Hepatocyte (in vitro differentiated cells): ENCODE measurements at regions not wholly inside any gene's neighbourhood (a gene's known extent, or its start where the extent isn't known, plus 50 kb on each side); places are given as distances from the start of the nearest gene placed in this dataset.
A peak's percentile ranks its signal among the peaks of the same experiment; 100 is the strongest.

Experiments used
- DNase-seq: peaks from one replicate; pipeline ENCODE4 v3.0.0-alpha.2; 2016; ENCODE audit warnings: low spot score
- H2AFZ ChIP-seq: fragments of 200-600 bp; sonication (generic); 2 replicates; pipeline ENCODE4 v1.6.0; 2016; ENCODE audit warnings: antibody characterized with exemption, mild to moderate bottlenecking
- H3K27ac ChIP-seq: fragments of 200-600 bp; sonication (generic); 2 replicates; pipeline ENCODE4 v1.5.1; 2016; ENCODE audit warnings: mild to moderate bottlenecking
- H3K27me3 ChIP-seq: fragments of 200-600 bp; sonication (generic); 2 replicates; pipeline ENCODE4 v1.6.1; 2016
- H3K36me3 ChIP-seq: fragments of 200-600 bp; sonication (generic); replicated peaks from 2 replicates; pipeline ENCODE4 v1.5.1; 2016; ENCODE audit warnings: low read depth; ENCODE audit not compliant: insufficient read depth
- H3K4me1 ChIP-seq: fragments of 200-600 bp; sonication (generic); 2 replicates; pipeline ENCODE4 v1.5.1; 2016; ENCODE audit warnings: mild to moderate bottlenecking, moderate library complexity; ENCODE audit not compliant: insufficient read depth
- H3K4me2 ChIP-seq: fragments of 200-600 bp; sonication (generic); 2 replicates; pipeline ENCODE4 v1.6.0; 2016
- H3K4me3 ChIP-seq: fragments of 200-600 bp; sonication (generic); 2 replicates; pipeline ENCODE4 v1.5.1; 2016; ENCODE audit warnings: mild to moderate bottlenecking
- H3K79me2 ChIP-seq: fragments of 200-600 bp; sonication (generic); 2 replicates; pipeline ENCODE4 v1.6.0; 2017; ENCODE audit warnings: mild to moderate bottlenecking
- H3K9me2 ChIP-seq: fragments of 200-600 bp; sonication (generic); replicated peaks from 2 replicates; pipeline ENCODE4 v1.6.0; 2017; ENCODE audit warnings: mild to moderate bottlenecking; ENCODE audit not compliant: insufficient read depth
- H3K9me3 ChIP-seq: fragments of 200-600 bp; sonication (generic); 2 replicates; pipeline ENCODE4 v1.5.1; 2016; ENCODE audit warnings: low read depth, mild to moderate bottlenecking
- H4K20me1 ChIP-seq: fragments of 200-600 bp; sonication (generic); 2 replicates; pipeline ENCODE4 v1.6.0; 2016; ENCODE audit warnings: mild to moderate bottlenecking; ENCODE audit not compliant: insufficient read depth, poor library complexity, severe bottlenecking
- EZH2 ChIP-seq: fragments of 200-600 bp; sonication (generic); IDR thresholded peaks from 2 replicates; pipeline ENCODE4 v1.6.1; 2016; ENCODE audit warnings: antibody characterized with exemption, mild to moderate bottlenecking, borderline replicate concordance
- EZH2phosphoT487 ChIP-seq: fragments of 200-600 bp; sonication (generic); IDR thresholded peaks from one replicate; pipeline ENCODE4 v1.6.1; 2018; ENCODE audit warnings: antibody characterized with exemption, mild to moderate bottlenecking, low read depth, moderate library complexity; ENCODE audit not compliant: unreplicated experiment, severe bottlenecking
- WGBS: methylation state at CpG from one replicate; pipeline ENCODE4 v1.1.6; 2016; ENCODE audit warnings: low lambda C conversion rate; ENCODE audit errors: missing lambda C conversion rate; 5-methylcytosine and 5-hydroxymethylcytosine counted together
- TF ChIP-seq, protein P1 (sequence below): fragments of 200-600 bp; sonication (generic); IDR thresholded peaks from 2 replicates; pipeline ENCODE4 v1.5.1; 2016; ENCODE audit warnings: antibody characterized with exemption, mild to moderate bottlenecking; ENCODE audit not compliant: poor library complexity

DNA sequence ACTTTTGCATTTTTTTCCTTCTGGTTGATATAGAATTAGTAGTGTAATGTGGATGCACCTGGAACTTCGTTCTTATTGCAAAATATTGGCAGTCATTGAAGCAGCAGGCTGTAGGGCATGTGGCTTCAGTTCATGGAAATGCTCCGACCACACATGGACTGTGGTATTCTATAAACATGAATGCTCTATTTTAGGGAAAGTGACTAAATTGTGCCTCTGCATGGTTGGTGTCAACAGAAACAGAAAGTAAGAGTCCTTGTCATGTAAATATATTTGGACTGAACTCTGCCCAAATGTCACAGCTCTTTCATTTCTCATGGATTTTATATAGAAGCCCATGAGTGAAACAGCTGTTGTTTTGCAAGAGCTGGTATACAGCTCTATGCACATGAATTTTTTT lies 917.0 kb downstream of the LRFN5 start:
- TF ChIP-seq EZH2 (no peak), EZH2phosphoT487 (no peak)
- TF ChIP-seq, protein P1, sequence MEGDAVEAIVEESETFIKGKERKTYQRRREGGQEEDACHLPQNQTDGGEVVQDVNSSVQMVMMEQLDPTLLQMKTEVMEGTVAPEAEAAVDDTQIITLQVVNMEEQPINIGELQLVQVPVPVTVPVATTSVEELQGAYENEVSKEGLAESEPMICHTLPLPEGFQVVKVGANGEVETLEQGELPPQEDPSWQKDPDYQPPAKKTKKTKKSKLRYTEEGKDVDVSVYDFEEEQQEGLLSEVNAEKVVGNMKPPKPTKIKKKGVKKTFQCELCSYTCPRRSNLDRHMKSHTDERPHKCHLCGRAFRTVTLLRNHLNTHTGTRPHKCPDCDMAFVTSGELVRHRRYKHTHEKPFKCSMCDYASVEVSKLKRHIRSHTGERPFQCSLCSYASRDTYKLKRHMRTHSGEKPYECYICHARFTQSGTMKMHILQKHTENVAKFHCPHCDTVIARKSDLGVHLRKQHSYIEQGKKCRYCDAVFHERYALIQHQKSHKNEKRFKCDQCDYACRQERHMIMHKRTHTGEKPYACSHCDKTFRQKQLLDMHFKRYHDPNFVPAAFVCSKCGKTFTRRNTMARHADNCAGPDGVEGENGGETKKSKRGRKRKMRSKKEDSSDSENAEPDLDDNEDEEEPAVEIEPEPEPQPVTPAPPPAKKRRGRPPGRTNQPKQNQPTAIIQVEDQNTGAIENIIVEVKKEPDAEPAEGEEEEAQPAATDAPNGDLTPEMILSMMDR: no peak
- Histone ChIP-seq H3K9me3 (no peaks in the 10 kb centered on the region), H3K4me1 (no peaks in the 10 kb centered on the region), H3K27me3 (no peaks in the 10 kb centered on the region), H3K9me2 (no peaks in the 10 kb centered on the region), H3K36me3 (no peaks in the 10 kb centered on the region), H3K4me3 (no peak overlapping the region), H4K20me1 (no peaks in the 10 kb centered on the region), H3K79me2 (no peaks in the 10 kb centered on the region), H3K4me2 (no peak overlapping the region), H2AFZ (no peak overlapping the region), H3K27ac (no peak overlapping the region)
- DNase-seq: no peak
- WGBS: 61% methylated on average over 2 of the region's 2 CpGs

- H2AFZ ChIP-seq: no peak overlapping the region
- no peaks in the 10 kb centered on the region for H4K20me1 ChIP-seq
- H3K4me2 ChIP-seq: no peak overlapping the region
- DNase-seq: no peak
- H3K4me3 ChIP-seq: no peak overlapping the region
- no peaks in the 10 kb centered on the region for H3K9me2 ChIP-seq
- no peaks in the 10 kb centered on the region for H3K27me3 ChIP-seq
- no peaks in the 10 kb centered on the region for H3K4me1 ChIP-seq
- H3K36me3 ChIP-seq: no peaks in the 10 kb centered on the region
- 71% methylated on average over 2 of the region's 2 CpGs for WGBS
- H3K79me2 ChIP-seq: no peaks in the 10 kb centered on the region
- H3K9me3 ChIP-seq: no peaks in the 10 kb centered on the region
- no peak for TF ChIP-seq EZH2phosphoT487
- TF ChIP-seq, protein P1: no peak
- no peak for TF ChIP-seq EZH2
- H3K27ac ChIP-seq: no peak overlapping the region
Observed at GRCh38 chr14:42517806-42518500, 911.3 kb downstream of the LRFN5 start.

GRCh38 chr14:42513837-42514236 lies 907.2 kb downstream of the LRFN5 start:
- DNase-seq: no peak
- H3K4me2 ChIP-seq: no peak overlapping the region
- 79% methylated on average over 1 of the region's 1 CpG for WGBS

More at GRCh38 chr14:42513837-42514236, 907.2 kb downstream of the LRFN5 start:
- Histone ChIP-seq H3K9me3 (no peaks in the 10 kb centered on the region), H3K27me3 (no peaks in the 10 kb centered on the region), H3K9me2 (no peaks in the 10 kb centered on the region), H3K4me1 (no peaks in the 10 kb centered on the region), H3K27ac (no peak overlapping the region), H4K20me1 (no peaks in the 10 kb centered on the region), H3K79me2 (no peaks in the 10 kb centered on the region), H3K4me3 (no peak overlapping the region), H2AFZ (peak overlapping the region; percentile 48), H3K36me3 (no peaks in the 10 kb centered on the region)
- TF ChIP-seq, protein P1: no peak
